T-helper 9 cell (primary cell): ENCODE measurements at regions not wholly inside any gene's neighbourhood (a gene's known extent, or its start where the extent isn't known, plus 50 kb on each side); places are given as distances from the start of the nearest gene placed in this dataset.
"Not testable (repeated sequence)": the region's sequence is repeated elsewhere in the genome, so short reads cannot be mapped to it uniquely, and the experiment has no call there.

Experiments used
- DNase-seq: peaks from one replicate; pipeline ENCODE4 v3.0.0-alpha.2; 2020

DNA sequence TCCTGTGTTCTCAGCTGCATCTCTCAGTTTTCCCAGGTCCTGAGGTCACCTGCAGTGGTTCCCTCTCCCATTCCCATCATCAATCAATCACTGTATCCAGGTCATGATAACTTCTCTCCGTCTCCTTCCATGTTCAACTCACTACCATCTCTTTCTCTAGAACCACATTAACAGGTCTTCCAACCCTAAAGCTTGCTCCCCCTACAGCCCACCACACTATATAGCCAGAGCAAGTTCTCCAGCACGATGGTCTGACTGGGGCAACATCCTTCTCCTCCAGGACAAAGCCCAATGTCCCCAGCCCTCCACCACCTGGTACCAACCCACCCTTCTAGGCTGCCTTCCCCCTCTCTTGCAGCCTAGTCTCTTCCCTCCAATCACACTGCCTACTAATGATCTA, 241.6 kb downstream of the CDK5RAP2 start:
- no peak for DNase-seq

DNA sequence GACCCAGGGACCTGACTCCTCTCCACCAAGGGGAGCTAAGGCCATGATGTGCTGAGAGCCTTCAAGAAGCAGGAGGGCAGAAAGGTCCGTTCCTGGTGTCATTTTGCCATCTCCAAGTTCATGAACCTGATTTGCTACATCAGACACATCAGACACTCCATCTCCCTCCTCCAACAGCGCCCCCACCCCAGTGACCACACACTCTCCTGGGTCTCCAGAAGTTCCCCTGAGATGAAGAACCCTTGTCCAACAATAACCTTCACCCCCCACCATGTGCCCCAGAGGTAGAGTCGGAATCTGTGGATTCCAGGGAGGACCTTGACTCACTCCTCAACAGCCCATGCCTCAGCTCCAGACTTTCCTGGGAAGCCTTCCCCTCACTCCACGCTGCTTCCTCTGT, 242.8 kb downstream of the CDK5RAP2 start:
- no peak for DNase-seq

GRCh38 chr9:120336753-120337090, 243.2 kb downstream of the CDK5RAP2 start:
- DNase-seq, result no peak

GRCh38 chr9:120336021-120336752, 243.8 kb downstream of the CDK5RAP2 start:
- no peak for DNase-seq

- DNase-seq, result no peak
These were observed 248.1 kb downstream of the CDK5RAP2 start for GRCh38 chr9:120331913-120332312.

- DNase-seq, result no peak
These were observed 249.9 kb downstream of the CDK5RAP2 start for GRCh38 chr9:120330031-120330430.

DNA sequence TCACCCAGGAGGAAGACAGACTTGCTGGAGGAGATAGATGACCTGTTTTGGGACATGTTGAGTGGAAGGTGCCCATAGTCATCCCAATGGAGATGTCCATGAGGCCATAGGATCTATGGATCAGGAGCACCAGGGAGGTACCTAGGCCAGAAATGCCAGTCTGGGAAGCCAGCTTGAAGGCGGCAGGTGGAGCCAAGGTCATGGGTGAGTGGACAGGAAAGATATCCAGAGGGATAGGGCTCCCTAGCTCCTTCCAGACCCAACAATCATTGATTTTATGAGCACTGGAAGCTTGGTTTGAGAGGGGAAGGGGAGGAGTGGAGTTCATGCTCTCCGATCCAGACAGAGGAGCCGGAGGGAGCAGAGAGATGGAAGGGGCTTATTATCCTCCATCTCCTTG, 252.6 kb downstream of the CDK5RAP2 start:
- DNase-seq, result no peak

DNA sequence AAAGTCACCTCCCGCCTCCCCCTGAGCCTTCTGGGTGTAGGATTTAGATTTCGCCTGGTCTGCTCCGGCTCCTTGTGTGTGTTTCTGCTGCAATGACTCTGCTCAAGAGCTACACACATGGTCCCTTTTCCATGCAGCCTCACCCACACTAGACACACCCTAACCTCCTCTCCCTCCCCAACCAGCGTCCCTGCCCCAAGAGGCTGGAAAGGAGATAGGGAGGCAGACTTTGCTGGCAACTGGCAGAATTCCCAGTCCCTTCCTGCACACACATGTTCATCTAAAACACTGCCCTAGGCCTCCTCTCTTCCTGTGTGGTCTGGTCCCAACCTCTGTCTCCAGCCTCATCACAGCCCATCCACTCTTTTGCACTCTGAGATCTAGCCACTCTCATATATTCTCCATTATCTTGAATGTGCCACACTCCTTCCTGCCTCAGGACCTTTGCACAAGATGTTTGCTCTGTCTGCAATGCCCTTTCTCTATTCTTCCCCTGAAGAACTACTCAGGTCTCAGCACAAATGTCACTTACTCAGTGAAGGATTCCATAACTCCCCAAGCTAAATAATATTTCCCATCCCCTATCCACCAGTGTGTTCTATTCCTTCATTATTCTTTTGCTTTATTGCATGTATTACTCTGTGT, 253.8 kb downstream of the CDK5RAP2 start:
- DNase-seq, result no peak

DNA sequence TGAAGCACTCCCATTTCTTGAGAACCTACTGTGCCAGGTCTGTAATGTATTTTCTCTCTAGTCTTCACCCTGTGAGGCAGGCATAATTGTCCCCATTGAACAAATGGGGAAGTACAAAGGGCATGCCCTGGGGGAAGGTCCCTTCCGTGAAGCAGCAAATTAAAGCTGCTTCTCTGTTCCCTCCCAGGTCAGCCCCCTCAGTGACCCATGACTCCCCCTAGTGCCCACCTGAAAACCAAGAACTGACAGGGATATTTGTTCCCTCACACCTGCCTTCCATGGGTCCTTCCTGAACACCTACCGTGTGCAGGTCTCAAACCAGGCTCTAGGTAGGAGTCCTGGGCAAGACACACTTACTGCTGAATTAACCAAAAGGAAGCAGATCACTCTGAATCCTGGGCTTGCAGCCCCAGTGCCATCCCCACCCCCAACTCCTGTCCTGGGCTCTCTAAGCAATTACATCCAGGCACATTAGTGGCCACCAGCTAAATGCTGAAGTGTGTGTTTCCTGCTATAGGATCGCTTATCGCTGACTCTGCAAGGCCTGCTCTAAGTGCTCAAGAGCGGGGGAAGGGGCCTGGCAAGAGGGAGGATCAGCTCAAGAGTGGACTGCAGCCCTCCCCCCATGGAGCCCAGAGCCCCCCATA, 254.8 kb downstream of the CDK5RAP2 start:
- DNase-seq, result no peak

DNA sequence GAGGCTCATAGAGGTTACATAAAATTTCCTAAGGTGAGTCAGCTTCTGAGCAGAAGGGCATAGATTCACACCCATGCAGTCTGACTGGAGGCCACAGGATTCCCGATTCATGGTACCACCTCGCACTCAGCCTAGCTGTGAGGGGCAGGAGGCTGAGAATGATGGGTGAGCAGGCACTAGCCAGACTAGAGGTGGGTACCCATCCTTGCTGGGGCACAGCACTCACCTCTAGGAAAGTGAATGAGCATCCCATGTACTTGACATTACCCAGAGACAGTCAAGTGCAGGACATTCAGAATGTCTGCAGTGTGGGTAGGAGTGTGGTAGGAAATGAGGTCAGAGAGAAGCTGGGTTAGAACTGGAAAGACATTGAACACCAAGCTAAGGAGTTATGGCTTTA, 255.5 kb downstream of the CDK5RAP2 start:
- DNase-seq, result no peak

DNA sequence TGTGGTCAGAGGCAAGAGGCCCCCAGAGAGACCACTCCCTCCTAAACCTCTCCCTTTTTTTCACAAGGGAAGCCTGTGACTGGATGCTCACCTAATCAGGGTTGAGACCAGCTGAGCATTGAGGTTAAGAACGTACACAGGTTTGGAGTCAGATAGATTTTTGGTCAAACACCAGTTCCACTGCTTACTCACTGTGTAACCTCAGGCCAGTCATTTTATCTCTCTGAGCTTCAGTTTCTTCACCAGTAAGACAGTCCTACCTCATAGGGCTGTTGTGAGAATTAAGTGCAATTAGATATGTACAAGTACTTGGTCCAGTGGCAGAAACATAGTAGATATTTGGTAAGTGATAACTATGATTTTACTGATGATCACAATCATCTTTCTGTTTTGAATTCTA, 256.8 kb downstream of the CDK5RAP2 start:
- no peak for DNase-seq

GRCh38 chr9:120319452-120319851, 260.5 kb downstream of the CDK5RAP2 start:
- DNase-seq, result no peak

DNA sequence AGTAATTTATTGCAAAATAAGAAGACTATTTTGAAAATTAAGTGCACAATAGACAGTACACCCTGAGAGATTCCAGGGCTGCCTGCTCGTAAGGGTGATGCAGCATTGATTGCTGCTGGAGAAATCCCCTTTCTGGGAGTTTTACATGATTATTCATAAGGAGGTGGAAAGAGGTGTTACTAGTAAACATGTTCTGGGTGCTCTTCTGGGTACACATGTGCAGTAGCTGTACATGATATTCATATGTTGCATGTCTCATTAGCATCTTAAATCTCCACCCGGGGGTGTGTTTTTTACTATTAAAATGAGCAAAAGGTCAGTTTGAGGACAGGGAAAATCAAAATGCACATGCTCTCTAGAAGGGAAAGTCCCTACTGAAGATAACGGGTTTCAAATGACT, 264.8 kb downstream of the CDK5RAP2 start:
- no peak for DNase-seq

GRCh38 chr9:120312031-120312430, 267.9 kb downstream of the CDK5RAP2 start:
- DNase-seq, result no peak

GRCh38 chr9:120310035-120310434, 269.9 kb downstream of the CDK5RAP2 start:
- no peak for DNase-seq

GRCh38 chr9:120308495-120308894, 271.5 kb downstream of the CDK5RAP2 start:
- no peak for DNase-seq

- no peak for DNase-seq
These were observed 272.4 kb downstream of the CDK5RAP2 start for GRCh38 chr9:120307599-120307998.

DNA sequence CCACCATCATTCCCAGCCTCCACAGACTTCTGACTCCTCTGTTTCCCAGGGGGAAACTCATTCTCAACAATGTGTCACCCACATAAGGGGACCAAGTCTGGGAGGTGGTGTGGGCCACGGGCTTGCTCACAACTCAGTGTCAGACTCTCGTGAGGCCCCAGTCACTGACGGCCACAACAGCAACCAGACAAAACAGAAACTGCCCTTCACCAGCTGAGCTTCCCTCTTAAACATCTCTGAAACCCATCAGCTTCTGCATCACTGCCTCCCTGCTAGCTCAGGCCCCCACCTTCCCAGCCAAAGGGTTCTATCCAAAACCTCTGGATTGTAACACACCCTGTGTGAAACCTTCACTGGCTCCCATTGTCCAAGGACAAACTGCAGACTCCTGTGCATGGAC, 273.4 kb downstream of the CDK5RAP2 start:
- DNase-seq, result no peak

GRCh38 chr9:120306088-120306487, 273.9 kb downstream of the CDK5RAP2 start:
- no peak for DNase-seq

GRCh38 chr9:120304896-120305295, 275.1 kb downstream of the CDK5RAP2 start:
- not testable (repeated sequence) for DNase-seq

- DNase-seq, result no peak
These were observed 276.4 kb downstream of the CDK5RAP2 start for GRCh38 chr9:120303519-120303918.

- no peak for DNase-seq
These were observed 280.2 kb downstream of the CDK5RAP2 start for GRCh38 chr9:120299785-120300184.

GRCh38 chr9:120294003-120294402, 286.0 kb downstream of the CDK5RAP2 start:
- DNase-seq, result no peak

- no peak for DNase-seq
These were observed 287.4 kb downstream of the CDK5RAP2 start for GRCh38 chr9:120292606-120293005.
